ENCODE measurements at regions not wholly inside any gene's neighbourhood (a gene's known extent, or its start where the extent isn't known, plus 50 kb on each side); places are given as distances from the start of the nearest gene placed in this dataset.
"Not testable (repeated sequence)": the region's sequence is repeated elsewhere in the genome, so short reads cannot be mapped to it uniquely, and the experiment has no call there.

DNA sequence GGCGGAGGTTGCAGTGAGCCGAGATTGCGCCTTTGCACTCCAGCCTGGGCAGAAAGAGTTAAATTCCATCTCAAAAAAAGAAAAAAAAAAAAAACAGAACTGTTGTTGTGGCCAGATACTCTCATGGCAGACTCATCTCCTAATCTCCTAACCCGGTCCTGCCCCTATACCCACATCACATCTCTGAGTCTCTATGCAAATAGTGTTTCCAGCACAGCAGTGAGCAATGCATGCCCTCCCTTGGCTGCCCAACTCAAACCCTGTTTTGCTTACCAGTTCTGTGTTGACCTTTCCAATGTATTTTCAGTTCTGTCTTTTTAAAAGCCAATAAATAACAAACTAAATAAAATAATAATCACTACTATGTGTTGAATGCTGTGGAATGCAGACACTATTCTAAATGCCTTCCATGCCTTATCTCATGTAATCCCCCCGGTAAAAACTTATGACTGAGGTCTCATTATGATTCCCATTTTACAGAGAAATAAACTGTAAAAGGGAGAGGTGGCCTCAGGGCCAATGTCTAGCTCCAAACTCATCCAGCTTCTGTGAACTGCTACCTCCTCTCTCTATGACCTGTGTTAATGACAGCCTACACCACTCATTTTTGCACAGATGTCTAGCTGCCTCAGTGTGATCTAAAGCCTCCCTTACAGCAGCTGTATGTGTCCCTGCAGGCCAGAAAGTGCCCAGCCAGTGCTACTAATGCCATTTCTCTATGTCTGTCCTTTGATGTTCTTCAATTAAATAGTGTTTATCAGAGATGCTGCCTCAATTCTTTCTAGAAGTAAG, 289.8 kb downstream of the HS3ST3B1 start:
- TF ChIP-seq, protein P1, sequence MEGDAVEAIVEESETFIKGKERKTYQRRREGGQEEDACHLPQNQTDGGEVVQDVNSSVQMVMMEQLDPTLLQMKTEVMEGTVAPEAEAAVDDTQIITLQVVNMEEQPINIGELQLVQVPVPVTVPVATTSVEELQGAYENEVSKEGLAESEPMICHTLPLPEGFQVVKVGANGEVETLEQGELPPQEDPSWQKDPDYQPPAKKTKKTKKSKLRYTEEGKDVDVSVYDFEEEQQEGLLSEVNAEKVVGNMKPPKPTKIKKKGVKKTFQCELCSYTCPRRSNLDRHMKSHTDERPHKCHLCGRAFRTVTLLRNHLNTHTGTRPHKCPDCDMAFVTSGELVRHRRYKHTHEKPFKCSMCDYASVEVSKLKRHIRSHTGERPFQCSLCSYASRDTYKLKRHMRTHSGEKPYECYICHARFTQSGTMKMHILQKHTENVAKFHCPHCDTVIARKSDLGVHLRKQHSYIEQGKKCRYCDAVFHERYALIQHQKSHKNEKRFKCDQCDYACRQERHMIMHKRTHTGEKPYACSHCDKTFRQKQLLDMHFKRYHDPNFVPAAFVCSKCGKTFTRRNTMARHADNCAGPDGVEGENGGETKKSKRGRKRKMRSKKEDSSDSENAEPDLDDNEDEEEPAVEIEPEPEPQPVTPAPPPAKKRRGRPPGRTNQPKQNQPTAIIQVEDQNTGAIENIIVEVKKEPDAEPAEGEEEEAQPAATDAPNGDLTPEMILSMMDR (IDR thresholded peaks at IDR 0.05; ENCODE audit: low read depth, low read length): no peak
- H3K4me3 ChIP-seq (ENCODE audit: low read depth, low read length): no peak overlapping the region

DNA sequence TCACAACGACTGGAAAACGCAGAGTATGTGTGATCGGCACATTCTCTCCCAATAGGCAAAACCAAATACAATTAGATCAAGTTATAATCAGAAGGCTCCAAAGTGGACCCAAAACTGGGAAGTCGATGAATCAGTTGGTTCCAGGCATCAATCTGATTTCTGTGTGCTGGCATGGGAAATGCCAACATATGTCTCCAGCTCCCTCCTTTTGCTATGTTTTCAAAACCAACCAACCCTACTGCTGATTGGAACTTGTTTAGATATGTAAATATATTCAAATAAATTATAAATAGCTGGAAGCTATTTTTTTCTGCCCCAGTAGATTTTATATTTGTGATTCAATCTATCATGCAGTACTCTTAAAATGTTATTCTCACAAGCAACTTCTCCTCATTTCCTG, 284.2 kb downstream of the HS3ST3B1 start:
- TF ChIP-seq, protein P1 (IDR thresholded peaks at IDR 0.05; ENCODE audit: low read depth, low read length): no peak
- H3K4me3 ChIP-seq (ENCODE audit: low read depth, low read length): no peak overlapping the region

DNA sequence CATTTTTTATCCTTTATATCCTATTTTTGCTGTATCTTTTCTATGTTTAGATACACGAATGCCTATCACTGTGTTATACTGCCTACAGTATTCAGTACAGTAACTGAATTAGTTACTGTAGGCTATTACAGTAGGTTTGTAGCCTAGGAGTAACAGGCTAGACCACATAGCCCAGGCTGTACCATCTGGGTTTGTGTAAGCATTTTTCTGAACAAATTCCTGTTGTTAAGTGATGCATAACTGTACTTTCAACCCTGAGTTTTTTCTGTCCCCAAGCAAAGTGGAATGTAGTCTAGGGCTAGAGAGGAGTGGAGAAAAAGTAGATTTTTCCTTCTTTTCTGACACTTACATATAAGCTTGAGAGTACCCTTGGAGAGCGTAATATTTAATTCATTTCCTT, 282.1 kb downstream of the HS3ST3B1 start:
- TF ChIP-seq, protein P1 (IDR thresholded peaks at IDR 0.05; ENCODE audit: low read depth, low read length): no peak
- no peak overlapping the region for H3K4me3 ChIP-seq (ENCODE audit: low read depth, low read length)

DNA sequence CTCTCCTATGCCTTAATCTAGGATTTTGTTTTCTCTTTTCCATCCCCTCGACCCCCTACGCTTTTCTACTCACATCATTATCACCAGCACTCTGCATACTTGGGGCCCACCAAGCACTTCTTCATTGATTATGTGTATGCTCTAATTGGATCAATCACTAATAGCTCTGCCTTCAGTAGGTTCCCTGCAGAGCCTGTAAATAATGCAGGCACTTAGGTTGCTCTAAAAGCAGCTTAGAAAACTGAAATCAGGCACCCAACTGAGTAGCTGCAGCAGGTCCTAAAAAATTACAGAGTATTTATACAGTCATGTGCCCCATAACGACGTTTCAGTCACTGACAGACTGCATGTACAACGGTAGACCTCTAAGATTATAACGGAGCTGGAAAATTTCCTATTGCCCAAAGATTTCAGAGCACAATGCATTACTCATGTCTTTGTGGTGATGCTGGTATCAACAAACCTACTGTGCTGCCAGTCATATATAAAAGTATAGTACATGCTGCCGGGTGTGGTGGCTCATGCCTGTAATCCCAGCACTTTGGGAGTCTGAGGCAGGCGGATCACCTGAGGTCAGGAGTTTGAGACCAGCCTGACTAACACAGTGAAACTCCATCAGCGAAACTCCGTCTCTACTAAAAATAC, 280.4 kb downstream of the HS3ST3B1 start:
- no peak overlapping the region for H3K4me3 ChIP-seq (ENCODE audit: low read depth, low read length)
- TF ChIP-seq, protein P1 (IDR thresholded peaks at IDR 0.05; ENCODE audit: low read depth, low read length): no peak

DNA sequence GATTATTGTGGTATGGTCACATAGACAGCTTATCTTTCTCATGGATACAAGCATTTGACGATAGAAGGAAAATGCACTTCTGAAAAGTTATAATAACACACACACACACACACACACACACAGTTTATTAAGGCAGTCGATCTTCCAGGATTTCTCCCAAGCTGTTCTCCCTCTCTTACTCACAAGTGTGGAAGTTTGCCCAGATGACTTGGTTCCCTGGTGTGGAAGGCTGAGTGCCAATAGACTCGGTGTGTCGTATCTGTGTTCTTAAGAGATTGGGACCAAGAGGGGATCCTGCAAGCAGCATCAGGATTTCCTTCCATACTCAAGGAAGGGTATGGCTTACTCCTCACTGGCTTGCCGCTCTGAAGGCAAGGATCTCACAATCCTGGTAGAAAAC, 279.6 kb downstream of the HS3ST3B1 start:
- TF ChIP-seq, protein P1 (IDR thresholded peaks at IDR 0.05; ENCODE audit: low read depth, low read length): no peak
- no peak overlapping the region for H3K4me3 ChIP-seq (ENCODE audit: low read depth, low read length)

DNA sequence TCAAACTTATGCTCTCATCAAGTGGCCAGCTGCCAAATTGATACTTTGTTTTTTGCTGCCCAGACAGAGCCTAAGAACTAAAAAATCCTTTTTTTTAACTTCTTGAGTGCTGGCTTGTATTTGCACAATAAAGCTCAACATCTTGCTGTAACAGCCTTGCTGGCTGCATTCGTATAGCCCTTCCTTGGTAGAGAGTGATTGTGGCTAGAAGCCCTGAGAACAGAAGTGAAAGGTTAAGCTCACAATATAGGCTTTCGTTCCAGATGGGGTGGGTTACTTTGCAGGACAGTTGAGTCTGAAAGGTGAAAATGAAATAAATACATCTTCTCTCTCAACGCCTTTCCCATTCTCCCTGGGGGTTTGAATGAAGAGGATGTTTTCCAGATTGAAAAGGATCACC, 278.8 kb downstream of the HS3ST3B1 start:
- TF ChIP-seq, protein P1 (IDR thresholded peaks at IDR 0.05; ENCODE audit: low read depth, low read length): no peak
- H3K4me3 ChIP-seq (ENCODE audit: low read depth, low read length): no peak overlapping the region

DNA sequence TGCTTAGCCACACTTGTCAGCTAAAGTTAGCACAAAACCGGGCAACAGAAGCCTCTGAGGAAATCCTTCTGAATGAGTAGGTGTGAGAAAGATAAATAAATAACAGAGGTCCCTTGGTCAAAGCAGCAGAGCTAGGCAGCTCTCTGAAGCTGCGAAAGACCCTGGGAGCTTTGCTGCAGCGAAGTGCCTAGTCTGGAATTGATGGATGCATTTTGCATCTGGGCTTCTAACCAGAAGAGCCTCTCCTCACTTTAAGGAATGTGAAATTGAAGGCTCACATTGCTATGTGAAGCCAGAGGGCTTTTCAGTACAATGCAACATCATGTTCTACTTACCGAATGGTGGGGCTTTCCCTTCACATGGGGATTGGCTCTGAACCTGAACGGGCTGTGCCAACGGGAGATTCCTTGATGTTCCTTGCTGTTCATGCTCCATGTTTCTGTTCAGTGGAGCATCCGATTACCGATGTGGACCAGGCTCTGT, 274.6 kb downstream of the HS3ST3B1 start:
- TF ChIP-seq, protein P1 (IDR thresholded peaks at IDR 0.05; ENCODE audit: low read depth, low read length): no peak
- no peak overlapping the region for H3K4me3 ChIP-seq (ENCODE audit: low read depth, low read length)

DNA sequence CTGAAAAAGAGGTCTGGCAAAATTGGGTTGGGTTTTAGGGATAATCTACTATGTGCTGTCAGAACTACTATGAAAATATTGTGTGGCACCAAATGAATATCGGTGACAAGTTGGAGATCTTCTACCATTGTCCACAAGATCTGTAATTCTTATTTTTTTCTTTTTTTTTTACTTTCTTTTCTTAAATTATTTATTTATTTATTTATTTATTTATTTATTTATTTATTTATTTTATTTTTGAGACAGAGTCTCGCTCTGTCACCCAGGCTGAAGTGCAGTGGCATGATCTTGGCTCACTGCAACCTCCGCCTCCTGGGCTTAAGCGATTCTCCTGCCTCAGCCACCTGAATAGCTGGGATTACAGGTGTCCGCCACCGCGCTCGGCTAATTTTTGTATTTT, 259.4 kb downstream of the HS3ST3B1 start:
- not testable (repeated sequence) for H3K4me3 ChIP-seq (ENCODE audit: low read depth, low read length)
